NCI-H1092 treated with DMSO at 0.1 percent for 48 hours (cell line): ENCODE measurements at regions not wholly inside any gene's neighbourhood (a gene's known extent, or its start where the extent isn't known, plus 50 kb on each side); places are given as distances from the start of the nearest gene placed in this dataset.
"Not testable (repeated sequence)": the region's sequence is repeated elsewhere in the genome, so short reads cannot be mapped to it uniquely, and the experiment has no call there.

Experiments used
- DNase-seq: peaks from one replicate; lab custom pipeline; 2025; lab: John Stamatoyannopoulos, UW

DNA sequence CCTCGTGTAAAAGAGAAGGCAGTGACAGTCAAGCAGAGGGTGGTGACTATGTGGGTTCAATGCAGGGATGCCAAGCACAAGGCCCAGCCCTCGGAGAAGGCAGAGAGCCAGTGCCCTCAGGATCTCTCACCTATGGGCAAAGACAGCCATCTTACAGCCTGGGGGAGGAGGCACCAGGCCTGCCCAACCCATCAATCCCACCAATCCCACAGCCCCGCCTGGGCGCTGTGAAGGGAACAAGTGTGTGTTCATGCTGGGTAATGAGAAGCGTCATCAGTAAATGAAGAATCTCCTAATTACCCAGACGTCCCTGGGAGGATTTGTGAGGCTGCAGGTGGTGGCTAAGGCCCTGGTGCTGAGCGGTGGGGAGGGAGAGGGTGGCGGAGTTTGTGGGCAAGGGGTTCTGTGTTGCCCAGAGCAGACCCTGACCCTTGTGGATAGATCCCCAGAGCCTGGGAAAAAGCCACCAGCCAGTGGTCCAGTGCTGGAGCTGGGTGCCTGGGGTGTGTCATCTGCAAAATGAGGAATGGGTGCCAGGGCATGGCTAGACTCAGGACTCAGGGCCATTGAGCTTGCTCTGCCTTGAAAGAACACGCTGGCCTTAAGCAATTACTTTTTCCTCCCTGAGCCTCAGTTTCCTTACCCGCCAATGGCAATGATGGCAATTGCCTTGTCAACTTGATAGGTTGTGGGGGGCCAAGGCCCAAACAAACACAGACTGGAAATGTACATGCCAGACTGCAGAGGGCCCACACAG is 128.1 kb upstream of the UNC5B start:
- no peak for DNase-seq

- DNase-seq, result no peak
Measured at GRCh38 chr10:71084818-71085126, 127.6 kb upstream of the UNC5B start.

DNA sequence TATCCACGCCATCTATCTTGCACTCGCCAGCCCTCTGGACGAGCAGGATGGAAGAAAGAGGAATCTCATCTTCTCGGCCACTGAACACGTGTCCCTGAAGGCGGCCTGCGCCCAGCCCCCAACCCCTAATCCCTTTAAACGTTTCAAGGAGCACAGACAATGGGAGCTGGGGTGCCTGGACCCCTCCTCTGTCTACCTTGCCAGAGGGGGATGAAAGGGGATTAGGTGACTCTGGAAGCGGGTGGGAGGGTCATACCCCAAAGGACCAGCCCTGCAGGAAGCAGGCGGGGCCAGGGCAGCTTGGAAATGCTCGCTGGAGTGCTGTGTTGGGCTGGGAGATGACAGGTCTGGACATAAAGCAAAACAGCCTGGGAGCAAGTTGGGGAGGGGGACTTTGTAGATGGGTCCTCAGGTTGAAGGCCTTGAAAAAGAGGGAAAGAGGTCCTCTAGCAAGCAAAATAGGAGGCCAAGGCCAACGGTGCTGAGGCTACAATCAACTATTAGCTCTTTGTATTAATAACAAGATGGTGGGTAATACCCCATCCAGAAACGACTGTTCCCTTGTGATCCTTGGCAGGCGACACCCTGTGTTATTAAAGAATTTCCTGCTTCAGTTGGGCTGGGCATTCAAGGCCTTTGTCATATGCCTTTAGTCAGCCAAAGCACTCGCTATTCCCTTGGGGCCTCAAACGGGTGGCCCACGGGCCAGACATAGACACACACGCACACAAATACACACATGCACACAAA is 126.5 kb upstream of the UNC5B start:
- DNase-seq, result no peak

DNA sequence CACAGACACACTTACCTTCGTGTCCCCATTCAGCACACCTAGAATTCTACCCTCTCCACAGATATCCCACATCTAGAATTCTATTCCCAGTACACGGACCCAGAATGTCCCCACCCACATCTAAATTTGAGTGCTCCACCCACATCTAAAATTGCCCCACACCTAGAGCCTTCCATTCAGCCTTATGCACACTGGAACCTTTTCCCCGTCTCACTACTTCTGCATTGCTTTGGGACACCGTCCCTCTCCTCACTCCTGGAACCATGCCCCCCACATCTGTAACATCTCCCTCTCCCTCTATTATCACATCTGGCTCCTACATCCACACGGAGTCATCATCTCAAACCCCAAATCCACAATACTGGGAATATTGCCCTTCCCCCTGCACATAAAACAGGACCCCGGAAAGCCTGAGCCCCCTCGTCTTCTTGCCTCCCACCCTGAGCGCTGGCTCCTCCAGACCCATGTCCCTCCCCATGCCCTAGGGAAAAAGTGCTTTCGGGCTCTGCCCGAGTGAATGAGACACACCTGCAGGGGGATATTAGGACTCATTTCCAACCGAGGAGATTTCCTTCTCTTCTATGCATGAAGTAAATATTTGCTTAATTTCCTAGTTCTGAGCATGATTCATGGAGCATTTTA is 125.8 kb upstream of the UNC5B start:
- no peak for DNase-seq

- no peak for DNase-seq
Measured at GRCh38 chr10:71087622-71088021, 124.7 kb upstream of the UNC5B start.

- DNase-seq, result no peak
Measured at GRCh38 chr10:71088054-71088453, 124.3 kb upstream of the UNC5B start.

DNA sequence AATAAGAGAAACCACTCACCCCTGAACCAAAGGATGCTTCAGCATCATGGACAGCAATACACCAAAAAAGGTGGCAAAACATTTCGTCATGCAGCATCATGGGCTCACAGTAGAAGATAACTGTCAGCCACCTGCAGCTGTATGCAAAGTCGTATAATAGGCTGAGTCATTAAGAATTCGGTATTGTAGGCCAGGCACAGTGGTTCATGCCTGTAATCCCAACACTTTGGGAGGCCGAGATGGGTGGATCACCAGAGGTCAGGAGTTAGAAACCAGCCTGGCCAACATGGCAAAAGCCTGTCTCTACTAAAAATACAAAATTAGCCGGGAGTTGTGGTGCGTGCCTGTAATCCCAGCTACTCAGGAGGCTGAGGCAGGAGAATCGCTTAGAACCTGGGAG is 123.8 kb upstream of the UNC5B start:
- DNase-seq, result not testable (repeated sequence)

GRCh38 chr10:71089162-71089561 is 123.2 kb upstream of the UNC5B start:
- DNase-seq, result no peak

DNA sequence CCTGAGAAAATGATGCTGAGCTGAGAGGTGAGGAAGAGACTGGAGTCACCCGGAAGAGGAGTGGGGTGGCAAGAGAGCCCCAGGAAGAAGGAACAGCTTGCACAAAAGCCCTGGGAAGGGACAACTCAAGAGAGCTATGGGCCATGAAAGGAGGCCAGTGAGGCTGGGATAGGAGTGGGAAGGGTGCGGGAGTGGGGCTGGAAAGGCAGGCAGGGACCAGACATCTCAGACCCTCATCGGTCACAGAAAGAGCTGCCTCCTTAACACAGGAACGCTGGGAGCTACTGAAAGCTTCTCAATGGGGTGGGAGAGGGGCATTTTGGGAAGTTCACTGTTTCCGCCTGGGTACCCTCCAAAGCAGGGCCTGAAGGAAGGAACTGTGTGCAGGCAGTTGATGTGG is 122.0 kb upstream of the UNC5B start:
- DNase-seq, result no peak

GRCh38 chr10:71090801-71091200 is 121.6 kb upstream of the UNC5B start:
- DNase-seq, result no peak

GRCh38 chr10:71092812-71093401 is 119.5 kb upstream of the UNC5B start:
- DNase-seq, result no peak

DNA sequence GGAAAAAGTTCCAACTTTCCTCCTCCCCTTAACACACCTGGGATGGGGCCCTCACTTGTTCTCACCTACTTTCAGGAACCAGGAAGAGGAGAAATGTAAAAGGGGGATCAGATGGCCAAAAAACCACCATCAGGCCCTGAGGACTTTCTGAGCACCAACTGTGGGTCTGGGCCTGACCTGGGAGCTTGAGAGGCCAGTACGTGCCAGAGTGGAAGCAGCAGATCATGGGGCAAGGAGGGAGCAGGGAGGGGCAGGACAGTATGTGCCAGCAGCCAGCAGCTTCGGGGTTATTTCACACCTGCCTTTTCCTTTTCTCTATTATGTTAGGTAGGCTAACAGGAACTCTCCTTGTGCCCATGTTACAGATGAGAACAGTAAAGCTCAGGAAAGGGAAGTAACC is 118.8 kb upstream of the UNC5B start:
- no peak for DNase-seq

- DNase-seq, result no peak
Measured at GRCh38 chr10:71094712-71095390, 117.5 kb upstream of the UNC5B start.

- no peak for DNase-seq
Measured at GRCh38 chr10:71099731-71100361, 112.5 kb upstream of the UNC5B start.

DNA sequence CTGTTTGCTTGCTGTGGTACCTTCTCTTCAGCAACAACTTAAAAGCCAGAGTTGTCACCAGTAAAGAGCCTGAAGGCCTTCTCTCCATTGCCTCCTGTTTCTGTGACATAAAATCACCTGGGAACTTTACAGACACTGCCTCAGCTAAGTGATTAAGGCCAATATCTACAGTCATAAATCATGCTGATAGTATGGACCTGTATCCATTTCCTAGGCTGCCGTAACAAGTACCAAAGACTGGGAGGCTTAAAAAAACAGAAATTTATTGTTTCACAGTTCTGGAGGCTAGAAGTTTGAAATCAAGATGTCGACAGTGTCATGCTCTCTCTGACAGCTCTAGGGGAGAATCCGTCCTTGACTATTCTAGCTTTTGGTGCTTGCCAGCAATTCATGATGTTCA is 108.4 kb upstream of the UNC5B start:
- no peak for DNase-seq

DNA sequence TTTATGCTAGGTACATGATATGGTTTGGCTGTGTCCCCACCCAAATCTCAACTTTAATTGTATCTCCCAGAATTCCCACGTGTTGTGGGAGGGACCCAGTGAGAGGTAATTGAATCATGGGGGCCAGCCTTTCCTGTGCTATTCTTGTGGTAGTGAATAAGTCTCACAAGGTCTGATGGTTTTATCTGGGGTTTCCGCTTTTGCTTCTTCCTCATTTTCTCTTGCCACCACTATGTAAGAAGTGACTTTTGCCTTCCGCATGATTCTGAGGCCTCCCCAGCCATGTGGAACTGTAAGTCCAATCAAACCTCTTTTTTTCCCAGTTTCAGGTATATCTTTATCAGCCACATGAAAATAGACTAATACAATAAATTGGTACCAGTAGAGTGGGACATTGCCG is 106.2 kb upstream of the UNC5B start:
- DNase-seq, result not testable (repeated sequence)

DNA sequence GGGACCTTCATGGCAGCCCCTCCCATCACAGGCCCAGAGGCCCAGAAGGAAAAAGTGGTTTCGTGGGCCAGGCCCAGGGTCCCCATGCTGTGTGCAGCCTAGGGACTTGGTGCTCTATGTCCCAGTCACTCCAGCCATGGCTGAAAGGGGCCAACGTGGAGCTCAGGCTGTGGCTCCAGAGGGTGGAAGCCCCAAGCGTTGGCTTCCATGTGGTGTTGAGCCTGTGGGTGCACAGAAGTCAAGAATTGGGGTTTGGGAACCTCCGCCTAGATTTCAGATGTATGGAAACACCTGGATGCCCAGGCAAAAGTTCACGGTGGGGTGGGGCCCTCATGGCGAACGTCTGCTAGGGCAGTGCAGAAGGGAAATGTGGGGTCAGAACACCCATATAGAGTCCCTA is 105.3 kb upstream of the UNC5B start:
- DNase-seq, result not testable (repeated sequence)

DNA sequence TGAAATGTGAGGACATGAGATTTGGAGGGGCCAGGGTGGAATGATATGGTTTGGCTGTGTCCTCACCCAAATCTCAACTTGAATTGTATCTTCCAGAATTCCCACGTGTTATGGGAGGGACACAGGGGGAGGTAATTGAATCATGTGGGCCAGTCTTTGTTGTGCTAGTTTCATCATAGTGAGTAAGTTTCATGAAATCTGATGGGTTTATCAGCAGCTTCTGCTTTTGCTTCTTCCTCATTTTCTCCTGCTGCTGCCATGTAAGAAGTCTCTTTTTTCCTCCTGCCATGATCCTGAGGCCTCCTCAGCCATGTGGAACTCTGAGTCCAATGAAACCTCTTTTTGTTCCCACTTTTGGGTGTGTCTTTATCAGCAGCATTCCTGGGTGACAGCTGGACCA is 104.3 kb upstream of the UNC5B start:
- DNase-seq, result not testable (repeated sequence)

- DNase-seq, result no peak
Measured at GRCh38 chr10:71112138-71112785, 100.1 kb upstream of the UNC5B start.

- no peak for DNase-seq
Measured at GRCh38 chr10:71116426-71116825, 95.9 kb upstream of the UNC5B start.

GRCh38 chr10:71117589-71117988 is 94.8 kb upstream of the UNC5B start:
- not testable (repeated sequence) for DNase-seq
